Stimulated activated CD8-positive, alpha-beta memory T cell treated with anti-CD3 and anti-CD28 coated beads, Interleukin-7, amount 100 ng/mL, for 1 hour (primary cell): ENCODE measurements at regions not wholly inside any gene's neighbourhood (a gene's known extent, or its start where the extent isn't known, plus 50 kb on each side); places are given as distances from the start of the nearest gene placed in this dataset.
"Not testable (repeated sequence)": the region's sequence is repeated elsewhere in the genome, so short reads cannot be mapped to it uniquely, and the experiment has no call there.

Experiments
- DNase-seq, 2 donors: peaks; one replicate each; pipeline ENCODE4 v3.0.0-alpha.2; 2020; ENCODE audit warnings: low read depth in 2 of 2

GRCh38 chr15:30030345-30030744 lies 52.4 kb upstream of the GOLGA8J start:
- no peak for DNase-seq

GRCh38 chr15:30023798-30024295 lies 58.9 kb upstream of the GOLGA8J start:
- DNase-seq = no peak

- no peak for DNase-seq
Measured at GRCh38 chr15:30010746-30011145, 72.0 kb upstream of the GOLGA8J start.

GRCh38 chr15:30008156-30008555 lies 74.6 kb upstream of the GOLGA8J start:
- no peak for DNase-seq

GRCh38 chr15:30001602-30002001 lies 81.2 kb upstream of the GOLGA8J start:
- no peak for DNase-seq

- no peak for DNase-seq
Measured at GRCh38 chr15:29998033-29998432, 84.7 kb upstream of the GOLGA8J start.

- no peak for DNase-seq
Measured at GRCh38 chr15:29997499-29997898, 85.3 kb upstream of the GOLGA8J start.

GRCh38 chr15:29994284-29994683 lies 88.5 kb upstream of the GOLGA8J start:
- DNase-seq = no peak

GRCh38 chr15:29990954-29991353 lies 91.8 kb upstream of the GOLGA8J start:
- DNase-seq = no peak

GRCh38 chr15:29990035-29990434 lies 92.7 kb upstream of the GOLGA8J start:
- no peak for DNase-seq

- no peak for DNase-seq
Measured at GRCh38 chr15:29988701-29989100, 94.1 kb upstream of the GOLGA8J start.

- no peak for DNase-seq
Measured at GRCh38 chr15:29986946-29987345, 95.8 kb upstream of the GOLGA8J start.

GRCh38 chr15:29978411-29979382 lies 104.1 kb upstream of the GOLGA8J start:
- DNase-seq = no peak

GRCh38 chr15:29974056-29974455 lies 108.7 kb upstream of the GOLGA8J start:
- DNase-seq = not testable (repeated sequence)

- DNase-seq = no peak
Measured at GRCh38 chr15:29972051-29972450, 110.7 kb upstream of the GOLGA8J start.

GRCh38 chr15:29970402-29970695 lies 112.4 kb upstream of the GOLGA8J start:
- DNase-seq = no peak

- DNase-seq = no peak
Measured at GRCh38 chr15:29969562-29970401, 113.0 kb upstream of the GOLGA8J start.

GRCh38 chr15:29968895-29969561 lies 113.7 kb upstream of the GOLGA8J start:
- DNase-seq = no peak

- DNase-seq = no peak
Measured at GRCh38 chr15:29968099-29968894, 114.5 kb upstream of the GOLGA8J start.

GRCh38 chr15:29962407-29962806 lies 120.3 kb upstream of the GOLGA8J start:
- DNase-seq = no peak
